WTC11 (cell line): ENCODE measurements at regions not wholly inside any gene's neighbourhood (a gene's known extent, or its start where the extent isn't known, plus 50 kb on each side); places are given as distances from the start of the nearest gene placed in this dataset.

ENCODE experiments used
- ATAC-seq: fragments of 200-7000 bp; cut with Tn5 transposase; 2 replicates; pipeline ENCODE4 v1.10.0; 2021; ENCODE audit warnings: mild to moderate bottlenecking, moderate library complexity
- CTCF ChIA-PET: fragments of 300-600 bp; sonication (Branson Sonifier 250); formaldehyde crosslinking; loops from one replicate; lab custom pipeline; 2021; ENCODE audit warnings: antibody characterized with exemption; lab: Charles Lee
- POLR2A ChIA-PET: fragments of 350-600 bp; sonication (Branson Sonifier 250); formaldehyde crosslinking; loops from one replicate; lab custom pipeline; 2021; ENCODE audit warnings: antibody characterized with exemption; lab: Charles Lee
- DNase-seq: peaks from one replicate; pipeline ENCODE4 v3.0.0; 2021; ENCODE audit warnings: low spot score
- H3K27ac Mint-ChIP-seq: 2 replicates; pipeline ENCODE4 v1.8.0; 2021; ENCODE audit warnings: mixed read lengths
- H3K27me3 Mint-ChIP-seq: 2 replicates; pipeline ENCODE4 v1.8.0; 2021; ENCODE audit warnings: low read depth, mild to moderate bottlenecking, moderate library complexity, mixed read lengths
- H3K36me3 Mint-ChIP-seq: 2 replicates; pipeline ENCODE4 v1.8.0; 2021; ENCODE audit warnings: mixed read lengths
- H3K4me1 Mint-ChIP-seq: 2 replicates; pipeline ENCODE4 v1.8.0; 2022; ENCODE audit warnings: mixed read lengths
- H3K4me3 Mint-ChIP-seq: 2 replicates; pipeline ENCODE4 v1.8.0; 2021; ENCODE audit warnings: mild to moderate bottlenecking, moderate library complexity, mixed read lengths
- H3K9me3 Mint-ChIP-seq: 2 replicates; pipeline ENCODE4 v1.8.0; 2021; ENCODE audit warnings: mixed read lengths
- ARID4B ChIP-seq: sonication (generic); formaldehyde crosslinking; IDR thresholded peaks from 2 replicates; pipeline ENCODE4 v1.8.0; 2023; ENCODE audit warnings: missing genetic modification reagents, mild to moderate bottlenecking, borderline replicate concordance
- ATF6 ChIP-seq: sonication (generic); formaldehyde crosslinking; IDR thresholded peaks from 2 replicates; pipeline ENCODE4 v1.8.1; 2023; ENCODE audit warnings: mild to moderate bottlenecking, missing genetic modification reagents
- CDX4 ChIP-seq: fragments of 250-450 bp; sonication (Bioruptor Pico); IDR thresholded peaks from 2 replicates; pipeline ENCODE4 v1.9.0; 2021; ENCODE audit warnings: moderate library complexity, mild to moderate bottlenecking, inconsistent platforms, borderline replicate concordance
- ELF4 ChIP-seq: sonication (generic); formaldehyde crosslinking; IDR thresholded peaks from 2 replicates; pipeline ENCODE4 v1.8.1; 2022; ENCODE audit warnings: low read depth, mild to moderate bottlenecking, moderate library complexity, missing genetic modification reagents
- ESRRA ChIP-seq: sonication (generic); formaldehyde crosslinking; IDR thresholded peaks from 2 replicates; pipeline ENCODE4 v1.8.1; 2022; ENCODE audit warnings: mild to moderate bottlenecking, missing genetic modification reagents, borderline replicate concordance
- FOXP4 ChIP-seq: sonication (generic); formaldehyde crosslinking; IDR thresholded peaks from 2 replicates; pipeline ENCODE4 v1.8.0; 2022; ENCODE audit warnings: mild to moderate bottlenecking, missing genetic modification reagents
- GTF2I ChIP-seq: fragments of 250-450 bp; sonication (Bioruptor Pico); conservative IDR thresholded peaks from 2 replicates; pipeline ENCODE4 v1.4.0; 2021; ENCODE audit warnings: mild to moderate bottlenecking
- NR3C1 ChIP-seq: sonication (generic); formaldehyde crosslinking; conservative IDR thresholded peaks from 2 replicates; pipeline ENCODE4 v1.8.1; 2023; ENCODE audit warnings: low read depth, mild to moderate bottlenecking, missing genetic modification reagents
- PRDM15 ChIP-seq: sonication (generic); formaldehyde crosslinking; IDR thresholded peaks from 2 replicates; pipeline ENCODE4 v1.8.0; 2022; ENCODE audit warnings: missing genetic modification reagents
- PREB ChIP-seq: sonication (generic); formaldehyde crosslinking; IDR thresholded peaks from 2 replicates; pipeline ENCODE4 v1.8.1; 2022; ENCODE audit warnings: mild to moderate bottlenecking, missing genetic modification reagents, moderate library complexity, borderline replicate concordance
- SOX15 ChIP-seq: fragments of 250-450 bp; sonication (Bioruptor Pico); IDR thresholded peaks from 2 replicates; pipeline ENCODE4 v1.9.0; 2021; ENCODE audit warnings: mild to moderate bottlenecking
- USF1 ChIP-seq: sonication (generic); formaldehyde crosslinking; IDR thresholded peaks from 2 replicates; pipeline ENCODE4 v1.8.0; 2022; ENCODE audit warnings: mild to moderate bottlenecking, missing genetic modification reagents
- ZBTB43 ChIP-seq: sonication (generic); formaldehyde crosslinking; IDR thresholded peaks from 2 replicates; pipeline ENCODE4 v1.8.1; 2023; ENCODE audit warnings: mild to moderate bottlenecking, missing genetic modification reagents
- ZNF219 ChIP-seq: sonication (generic); formaldehyde crosslinking; IDR thresholded peaks from 2 replicates; pipeline ENCODE4 v1.8.0; 2023; ENCODE audit warnings: missing genetic modification reagents, mild to moderate bottlenecking, borderline replicate concordance
- ZNF671 ChIP-seq: fragments of 250-450 bp; sonication (Bioruptor Pico); IDR thresholded peaks from 2 replicates; pipeline ENCODE4 v1.8.0; 2021; ENCODE audit warnings: mild to moderate bottlenecking

GRCh38 chr7:12102527-12102926, 108.6 kb upstream of the TMEM106B start (continued):
- no peak for TF ChIP-seq PREB (CRISPR knock-in tag)

- TF ChIP-seq ZBTB43 (no peak), PRDM15 (CRISPR knock-in tag) (no peak), ARID4B (CRISPR knock-in tag) (no peak), FOXP4 (no peak), CDX4 (CRISPR knock-in tag) (no peak)
- H3K9me3 Mint-ChIP-seq: peaks cover 17% of the 10 kb centered on the region
Observed at GRCh38 chr7:12103948-12104347, 107.1 kb upstream of the TMEM106B start.

GRCh38 chr7:12107381-12107780, 103.7 kb upstream of the TMEM106B start:
- Mint-ChIP-seq H3K27me3 (peaks cover 21% of the 10 kb centered on the region), H3K9me3 (no peaks in the 10 kb centered on the region), H3K36me3 (no peaks in the 10 kb centered on the region), H3K4me3 (no peak overlapping the region), H3K4me1 (peaks cover 10% of the 10 kb centered on the region), H3K27ac (no peak overlapping the region)
- ATAC-seq (no peak), DNase-seq (no peak)
- ChIA-PET CTCF (no interaction called here), POLR2A (no interaction called here)
- TF ChIP-seq GTF2I (CRISPR knock-in tag): no peak
- TF ChIP-seq ELF4 (CRISPR knock-in tag): no peak
- TF ChIP-seq ZNF219: no peak
- no peak for TF ChIP-seq ZNF671 (CRISPR knock-in tag)
- no peak for TF ChIP-seq USF1 (CRISPR knock-in tag)
- no peak for TF ChIP-seq ATF6 (CRISPR knock-in tag)
- no peak for TF ChIP-seq NR3C1
- no peak for TF ChIP-seq SOX15 (CRISPR knock-in tag)
- no peak for TF ChIP-seq ESRRA (CRISPR knock-in tag)

More at GRCh38 chr7:12103948-12104347, 107.1 kb upstream of the TMEM106B start:
- CTCF ChIA-PET: no interaction called here
- H3K27ac Mint-ChIP-seq: no peak overlapping the region
- H3K27me3 Mint-ChIP-seq: no peaks in the 10 kb centered on the region
- POLR2A ChIA-PET: no interaction called here
- no peaks in the 10 kb centered on the region for H3K4me1 Mint-ChIP-seq
- ATAC-seq: no peak
- no peak for DNase-seq
- H3K4me3 Mint-ChIP-seq: no peak overlapping the region
- peaks cover 3% of the 10 kb centered on the region; the same call in 1 of the 2 replicates for H3K36me3 Mint-ChIP-seq
